Prostate gland (tissue), 2 donors: ENCODE measurements at regions not wholly inside any gene's neighbourhood (a gene's known extent, or its start where the extent isn't known, plus 50 kb on each side); places are given as distances from the start of the nearest gene placed in this dataset.

ENCODE experiments used
- DNase-seq: peaks from one replicate; pipeline ENCODE4 v3.0.0-alpha.2; 2019; ENCODE audit warnings: low spot score
- H3K27ac ChIP-seq, 2 donors: fragments of 200-600 bp; sonication (generic); 2 replicates each; pipeline ENCODE4 v1.5.1; 2017 to 2019
- H3K27me3 ChIP-seq: fragments of 200-600 bp; sonication (generic); replicated peaks from 2 replicates; pipeline ENCODE4 v1.5.1; 2019; ENCODE audit not compliant: insufficient read depth
- H3K36me3 ChIP-seq, 2 donors: fragments of 200-600 bp; sonication (generic); 1 replicate in 1 of 2; 2 replicates in 1 of 2; pipeline versions ENCODE4 v1.5.1 to v1.8.1; 2017 to 2019
- H3K4me1 ChIP-seq: fragments of 200-600 bp; sonication (generic); replicated peaks from 2 replicates; pipeline ENCODE4 v1.5.1; 2019
- H3K4me3 ChIP-seq, 2 donors: fragments of 200-600 bp; sonication (generic); 2 replicates each; pipeline ENCODE4 v1.5.1; 2017 to 2019
- H3K9me3 ChIP-seq: fragments of 200-600 bp; sonication (generic); 2 replicates; pipeline ENCODE4 v1.5.1; 2017
- POLR2A ChIP-seq: fragments of 450-650 bp; IDR thresholded peaks from one replicate; pipeline ENCODE4 v1.6.1; 2016; ENCODE audit warnings: antibody characterized with exemption, mild to moderate bottlenecking
- POLR2AphosphoS5 ChIP-seq: sonication (generic); formaldehyde crosslinking; IDR thresholded peaks from one replicate; pipeline ENCODE4 v1.6.1; 2017; ENCODE audit warnings: antibody characterized with exemption
- WGBS: methylation state at CpG from one replicate; pipeline ENCODE4 v1.1.5; 2018; 5-methylcytosine and 5-hydroxymethylcytosine counted together
- intact Hi-C: fragments of 100-400 bp; cut with DNase I; formaldehyde crosslinking; loops from one replicate; pipeline ENCODE4 v1.14.2; 2022
- TF ChIP-seq, protein P1 (sequence below), 4 experiments: fragments of 200-600 bp in 2 of 4; fragments of 450-650 bp in 2 of 4; sonication (generic) in 2 of 4; IDR thresholded peaks; 1 replicate in 3 of 4; 2 replicates in 1 of 4; pipeline ENCODE4 v1.5.1; 2016 to 2019; ENCODE audit warnings: antibody characterized with exemption in 4 of 4, mild to moderate bottlenecking in 2 of 4, moderate library complexity in 2 of 4

DNA sequence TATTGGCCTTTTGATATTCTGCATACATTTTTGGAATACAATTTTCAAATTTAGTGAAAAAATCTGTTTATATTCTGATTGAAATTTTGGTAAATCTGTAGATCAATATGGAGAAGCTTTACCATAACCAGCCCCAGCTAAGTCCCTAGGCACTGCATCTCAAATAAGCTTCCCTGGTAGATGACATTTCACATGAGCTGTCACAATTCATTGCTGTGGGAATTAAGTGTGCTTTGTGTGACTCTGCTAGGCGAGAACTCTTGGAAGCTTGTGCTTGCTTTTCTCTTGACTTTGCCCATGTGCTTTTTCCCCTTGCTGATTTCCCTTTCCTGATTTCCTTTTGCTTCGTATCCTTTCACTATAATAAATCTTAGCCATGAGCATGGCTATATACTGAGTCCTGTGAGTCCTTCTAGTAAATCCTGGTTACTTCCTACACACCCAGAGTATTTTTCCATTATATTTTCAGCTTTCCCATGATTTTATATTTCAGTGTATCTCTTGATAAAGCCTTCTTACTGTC is 166.5 kb upstream of the MMS22L start:
- H3K4me1 ChIP-seq, result no peaks in the 10 kb centered on the region
- H3K4me3 ChIP-seq, result no peak overlapping the region
- no peak for DNase-seq
- no peak for TF ChIP-seq POLR2AphosphoS5
- no peak for TF ChIP-seq POLR2A
- TF ChIP-seq, protein P1, sequence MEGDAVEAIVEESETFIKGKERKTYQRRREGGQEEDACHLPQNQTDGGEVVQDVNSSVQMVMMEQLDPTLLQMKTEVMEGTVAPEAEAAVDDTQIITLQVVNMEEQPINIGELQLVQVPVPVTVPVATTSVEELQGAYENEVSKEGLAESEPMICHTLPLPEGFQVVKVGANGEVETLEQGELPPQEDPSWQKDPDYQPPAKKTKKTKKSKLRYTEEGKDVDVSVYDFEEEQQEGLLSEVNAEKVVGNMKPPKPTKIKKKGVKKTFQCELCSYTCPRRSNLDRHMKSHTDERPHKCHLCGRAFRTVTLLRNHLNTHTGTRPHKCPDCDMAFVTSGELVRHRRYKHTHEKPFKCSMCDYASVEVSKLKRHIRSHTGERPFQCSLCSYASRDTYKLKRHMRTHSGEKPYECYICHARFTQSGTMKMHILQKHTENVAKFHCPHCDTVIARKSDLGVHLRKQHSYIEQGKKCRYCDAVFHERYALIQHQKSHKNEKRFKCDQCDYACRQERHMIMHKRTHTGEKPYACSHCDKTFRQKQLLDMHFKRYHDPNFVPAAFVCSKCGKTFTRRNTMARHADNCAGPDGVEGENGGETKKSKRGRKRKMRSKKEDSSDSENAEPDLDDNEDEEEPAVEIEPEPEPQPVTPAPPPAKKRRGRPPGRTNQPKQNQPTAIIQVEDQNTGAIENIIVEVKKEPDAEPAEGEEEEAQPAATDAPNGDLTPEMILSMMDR (IDR thresholded peaks at IDR 0.05), result no peak
- no peaks in the 10 kb centered on the region for H3K27me3 ChIP-seq
- no peaks in the 10 kb centered on the region for H3K36me3 ChIP-seq
- H3K27ac ChIP-seq, result no peak overlapping the region
- 71% methylated on average over 2 of the region's 2 CpGs for WGBS
- no peaks in the 10 kb centered on the region for H3K9me3 ChIP-seq
- intact Hi-C loops, result no loop called here

DNA sequence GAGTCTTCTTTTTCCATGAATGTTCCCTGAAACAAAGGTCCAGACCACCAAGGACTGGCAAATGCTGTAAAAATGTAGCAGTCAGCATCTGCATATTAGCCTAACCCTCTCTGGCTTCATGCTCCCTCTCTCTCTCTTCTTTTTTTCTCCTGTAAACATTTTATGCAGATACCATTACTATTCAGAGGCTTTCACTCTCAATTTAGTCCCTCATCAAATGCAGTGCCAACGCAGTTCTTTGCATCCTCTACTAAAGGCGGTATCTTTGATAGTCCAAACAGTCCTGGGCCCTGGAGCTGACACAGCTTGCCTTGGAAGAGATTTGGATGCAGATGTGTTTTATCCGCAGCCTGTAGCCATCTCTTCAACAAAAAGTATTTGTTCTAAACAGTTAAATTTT is 167.1 kb upstream of the MMS22L start:
- 66% methylated on average over 3 of the region's 3 CpGs for WGBS
- H3K27ac ChIP-seq, result no peak overlapping the region
- no peak for DNase-seq
- H3K9me3 ChIP-seq, result no peaks in the 10 kb centered on the region
- H3K27me3 ChIP-seq, result no peaks in the 10 kb centered on the region
- H3K4me1 ChIP-seq, result no peaks in the 10 kb centered on the region
- no peaks in the 10 kb centered on the region for H3K36me3 ChIP-seq
- intact Hi-C loops, result no loop called here
- no peak overlapping the region for H3K4me3 ChIP-seq
- TF ChIP-seq POLR2A, result no peak
- TF ChIP-seq, protein P1 (IDR thresholded peaks at IDR 0.05), result no peak

DNA sequence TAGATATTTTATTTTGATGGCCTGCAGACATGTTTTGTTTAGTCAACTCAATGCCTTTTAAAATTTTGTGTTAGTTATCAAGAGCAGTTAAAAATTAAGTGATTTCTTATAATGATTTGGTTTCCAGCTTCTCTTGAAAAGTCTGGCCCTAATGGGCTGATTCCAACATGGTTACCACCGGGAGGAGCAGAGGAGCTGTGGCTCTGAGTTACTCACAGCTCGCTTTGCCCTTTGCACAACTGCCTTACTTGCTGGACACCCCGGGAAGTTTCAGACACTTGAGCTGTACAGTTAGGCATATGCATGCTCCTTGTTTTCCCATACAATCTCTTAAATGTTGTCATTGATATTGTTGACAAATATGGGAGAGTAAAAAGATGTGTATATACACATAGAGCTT is 173.1 kb upstream of the MMS22L start:
- Histone ChIP-seq H3K27me3 (no peaks in the 10 kb centered on the region), H3K36me3 (no peaks in the 10 kb centered on the region), H3K4me3 (no peak overlapping the region), H3K27ac (no peak overlapping the region), H3K9me3 (no peaks in the 10 kb centered on the region), H3K4me1 (no peaks in the 10 kb centered on the region)
- intact Hi-C loops, result no loop called here
- no peak for DNase-seq
- TF ChIP-seq POLR2A, result no peak
- TF ChIP-seq POLR2AphosphoS5, result no peak
- TF ChIP-seq, protein P1 (IDR thresholded peaks at IDR 0.05), result no peak
- 77% methylated on average over 3 of the region's 3 CpGs for WGBS

DNA sequence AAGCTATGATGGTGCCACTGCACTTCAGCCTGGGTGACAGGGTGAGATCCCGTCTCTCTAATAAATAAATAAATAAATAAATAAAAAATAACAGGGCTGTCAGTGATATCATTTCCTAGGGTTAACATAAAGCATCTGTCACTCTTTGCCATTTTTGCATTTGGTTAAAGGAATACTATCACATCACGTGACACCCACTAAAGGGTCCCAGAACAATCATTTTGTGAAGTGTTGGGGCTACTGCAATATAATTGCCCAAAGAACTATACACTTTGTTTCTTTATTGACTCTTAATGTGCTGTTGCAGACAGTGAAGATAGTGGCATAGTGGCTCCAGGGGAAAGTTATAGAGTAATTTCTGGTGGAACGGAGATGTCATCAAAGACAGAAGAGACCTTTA is 176.5 kb upstream of the MMS22L start:
- Histone ChIP-seq H3K9me3 (no peaks in the 10 kb centered on the region), H3K4me1 (no peaks in the 10 kb centered on the region), H3K27ac (no peak overlapping the region), H3K4me3 (no peak overlapping the region), H3K27me3 (no peaks in the 10 kb centered on the region), H3K36me3 (no peaks in the 10 kb centered on the region)
- WGBS, result 90% methylated on average over 3 of the region's 3 CpGs
- intact Hi-C loops, result no loop called here
- TF ChIP-seq POLR2A (no peak), POLR2AphosphoS5 (no peak)
- TF ChIP-seq, protein P1 (IDR thresholded peaks at IDR 0.05), result no peak
- DNase-seq, result no peak

DNA sequence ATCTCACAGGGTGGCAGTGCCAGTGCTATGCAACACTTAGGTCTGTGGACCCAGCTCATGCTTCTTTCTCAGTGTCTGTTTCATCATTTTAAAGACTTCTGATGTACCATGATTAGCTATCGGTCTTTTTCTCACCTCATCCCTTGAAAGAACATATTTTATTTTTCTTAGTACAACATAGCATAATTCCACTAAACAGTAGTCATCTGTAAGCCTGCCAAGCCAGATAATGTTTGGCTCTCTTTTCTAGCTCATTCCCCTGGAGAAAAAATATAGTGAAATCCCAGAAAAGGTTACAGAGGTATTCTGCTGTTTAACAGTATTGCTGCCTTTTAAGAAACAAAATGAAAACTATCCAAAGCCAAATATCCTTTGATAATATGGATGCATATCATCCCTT is 177.0 kb upstream of the MMS22L start:
- Histone ChIP-seq H3K36me3 (no peaks in the 10 kb centered on the region), H3K9me3 (no peaks in the 10 kb centered on the region), H3K4me1 (no peaks in the 10 kb centered on the region), H3K27me3 (no peaks in the 10 kb centered on the region), H3K27ac (no peak overlapping the region), H3K4me3 (no peak overlapping the region)
- WGBS, result 55% methylated on average over 1 of the region's 1 CpG
- no peak for TF ChIP-seq POLR2A
- TF ChIP-seq POLR2AphosphoS5, result no peak
- TF ChIP-seq, protein P1 (IDR thresholded peaks at IDR 0.05), result no peak
- intact Hi-C loops, result no loop called here
- no peak for DNase-seq
